ENCODE measurements at regions not wholly inside any gene's neighbourhood (a gene's known extent, or its start where the extent isn't known, plus 50 kb on each side); places are given as distances from the start of the nearest gene placed in this dataset.

DNA sequence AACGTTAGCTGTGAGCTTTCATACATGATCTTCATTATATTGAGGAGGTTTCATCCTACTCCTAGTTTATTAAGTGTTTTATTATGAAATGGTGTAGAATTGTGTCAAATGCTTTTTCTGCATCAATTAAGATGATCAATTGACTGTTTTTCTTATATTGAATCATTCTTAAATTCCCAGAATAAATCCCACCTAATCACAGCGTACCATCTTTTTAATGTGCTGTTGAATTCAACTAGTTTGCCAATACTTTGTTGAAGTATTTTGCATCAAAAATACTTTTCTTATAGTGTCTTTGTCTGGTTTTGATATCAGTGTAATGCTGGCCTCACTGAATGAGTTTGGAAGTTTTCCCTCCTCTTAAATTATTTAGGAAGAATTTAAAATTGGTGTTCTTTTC, 138.6 kb upstream of the SGCG start (continued):
- TF ChIP-seq POLR2AphosphoS5 (IDR thresholded peaks at IDR 0.05; ENCODE audit: low read depth, low read length) (no peak), GTF2F1 (IDR thresholded peaks at IDR 0.05; ENCODE audit: borderline replicate concordance, low read depth, low read length) (no peak), SIN3A (conservative IDR thresholded peaks at IDR 0.05 in 1 of 2, IDR thresholded peaks at IDR 0.05 in 1 of 2; ENCODE audit: low read depth in 1 of 2, low read length in 2 of 2) (no peak), POLR2A (IDR thresholded peaks at IDR 0.05; ENCODE audit: control extremely low read depth in 1 of 2, low read depth in 2 of 2, low read length in 2 of 2) (no peak), SP2 (IDR thresholded peaks at IDR 0.05; ENCODE audit: low read length) (no peak), BACH1 (IDR thresholded peaks at IDR 0.05; ENCODE audit: low read length) (no peak), SP1 (IDR thresholded peaks at IDR 0.05; ENCODE audit: low read depth, low read length) (no peak)
- TF ChIP-seq, protein P1, sequence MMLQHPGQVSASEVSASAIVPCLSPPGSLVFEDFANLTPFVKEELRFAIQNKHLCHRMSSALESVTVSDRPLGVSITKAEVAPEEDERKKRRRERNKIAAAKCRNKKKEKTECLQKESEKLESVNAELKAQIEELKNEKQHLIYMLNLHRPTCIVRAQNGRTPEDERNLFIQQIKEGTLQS (IDR thresholded peaks at IDR 0.05; ENCODE audit: insufficient read depth, low read depth, low read length), result no peak
